ENCODE measurements at regions not wholly inside any gene's neighbourhood (a gene's known extent, or its start where the extent isn't known, plus 50 kb on each side); places are given as distances from the start of the nearest gene placed in this dataset.

DNA sequence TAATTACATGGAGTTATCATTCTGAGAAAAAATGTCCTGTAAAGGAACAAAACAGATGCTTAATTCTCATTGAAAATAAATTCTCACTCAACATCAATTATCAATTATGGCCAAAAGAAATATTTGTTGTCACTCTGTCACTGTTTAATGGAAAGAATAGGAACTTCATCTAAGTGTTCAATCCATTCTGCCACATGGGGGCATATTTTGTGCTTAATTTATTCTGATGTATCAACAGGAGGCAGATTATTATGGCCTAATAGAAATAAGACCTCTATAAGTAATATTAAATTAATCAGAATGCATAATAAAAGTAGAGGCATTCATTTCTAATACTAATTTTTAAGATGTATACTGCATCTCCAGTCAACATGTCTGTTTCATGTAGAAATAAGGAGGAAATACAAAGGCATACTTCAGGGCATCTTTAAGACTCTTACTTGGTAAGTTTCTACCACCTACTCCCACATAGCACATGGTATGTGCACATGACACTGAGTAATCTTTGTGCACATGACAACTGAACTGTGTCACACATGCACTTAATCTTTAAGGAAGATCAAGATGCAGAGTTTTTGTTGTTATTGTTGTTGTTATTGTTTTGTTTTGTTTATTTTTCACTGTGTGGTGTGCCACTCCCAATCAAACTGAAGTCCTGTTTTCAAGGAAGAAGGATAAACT, 420.4 kb upstream of the SEMA3A start:
- peak; percentile 13 to 43 for DNase-seq

DNA sequence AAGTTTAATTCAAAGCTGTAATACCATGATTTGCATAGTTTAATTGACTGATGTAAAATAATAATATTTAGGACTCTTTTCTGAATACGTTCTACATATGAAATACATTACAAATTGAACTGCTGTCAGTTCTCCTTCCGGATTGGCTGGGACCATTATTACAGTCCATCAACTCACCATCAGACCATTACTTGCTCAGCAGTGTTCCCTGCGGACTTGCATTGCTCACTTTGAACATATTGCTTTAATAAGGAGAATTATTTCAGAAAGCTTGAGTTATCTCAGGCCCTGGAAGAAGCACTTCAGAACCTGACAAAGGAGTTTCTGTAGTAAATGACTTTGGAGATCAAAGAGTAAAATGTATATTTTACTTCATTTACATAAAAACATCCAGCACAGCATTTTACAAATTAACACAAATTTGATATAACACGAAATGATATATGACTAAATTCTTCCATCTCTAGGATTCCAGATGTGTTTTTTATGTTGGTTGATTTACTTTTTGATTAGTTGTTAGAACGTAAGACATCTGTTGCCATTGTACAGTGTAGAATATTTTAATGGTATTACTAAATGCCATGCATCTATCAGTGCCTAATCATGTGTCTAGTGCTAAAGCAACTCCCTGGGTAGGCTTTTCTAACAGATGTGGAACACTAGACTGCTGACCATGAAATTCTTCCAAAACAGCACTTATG, 418.5 kb upstream of the SEMA3A start:
- DNase-seq: no peak

DNA sequence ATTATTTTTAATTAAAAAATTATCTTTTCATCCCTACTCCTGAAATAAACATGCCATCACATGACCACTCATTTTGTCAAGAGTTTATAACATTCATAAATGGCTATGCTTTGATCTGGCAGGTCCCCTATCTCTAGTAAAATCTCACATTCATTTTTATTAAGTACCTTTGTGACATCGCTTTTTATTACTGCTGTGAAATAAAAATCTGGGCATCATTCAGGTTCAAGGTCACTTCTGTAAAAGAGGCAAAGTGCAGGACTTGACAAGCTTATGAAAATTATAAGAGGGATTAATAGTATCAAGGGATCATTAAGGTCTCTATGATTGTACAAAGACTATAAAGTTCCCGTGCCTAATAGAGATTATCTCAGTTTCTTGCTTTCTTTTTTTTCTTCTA, 416.8 kb upstream of the SEMA3A start:
- DNase-seq: no peak

DNA sequence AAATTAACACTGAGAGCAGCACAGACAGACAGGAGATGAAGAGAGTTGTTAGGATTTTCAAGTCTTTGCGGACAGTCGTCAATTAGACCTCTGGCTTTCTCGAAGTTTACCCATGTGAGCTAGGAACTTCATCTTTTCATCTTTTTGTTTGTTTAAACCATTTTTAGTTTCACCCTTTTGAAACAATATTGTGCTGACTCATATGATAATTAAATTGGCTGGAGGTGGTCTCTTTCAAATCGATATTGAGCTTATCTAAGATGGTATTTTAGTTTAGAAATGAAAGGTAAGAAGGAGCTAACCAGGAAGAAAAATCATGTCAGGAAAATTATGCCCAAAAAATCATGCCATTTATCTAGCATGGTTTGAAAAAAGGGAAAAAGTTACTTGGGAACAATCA, 415.8 kb upstream of the SEMA3A start:
- DNase-seq: no peak

DNA sequence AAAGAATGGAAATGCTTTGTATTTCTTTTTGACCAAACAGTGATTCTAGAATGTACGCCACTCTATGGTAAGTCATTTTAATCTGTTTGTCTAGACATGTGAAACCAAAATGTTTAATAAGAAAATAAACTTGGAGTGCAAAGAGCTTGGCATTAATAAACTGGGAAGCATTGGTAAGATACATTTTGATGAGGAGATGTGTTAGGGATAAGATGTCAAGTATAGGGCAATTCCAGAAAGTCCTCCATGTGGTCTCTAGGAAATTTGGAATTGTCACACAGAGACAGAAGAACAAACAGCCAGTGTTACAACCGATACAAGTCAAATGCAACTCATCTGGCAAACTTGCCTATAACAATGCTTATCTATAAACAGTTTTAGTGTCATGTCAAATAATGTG, 410.7 kb upstream of the SEMA3A start:
- no peak for DNase-seq

DNA sequence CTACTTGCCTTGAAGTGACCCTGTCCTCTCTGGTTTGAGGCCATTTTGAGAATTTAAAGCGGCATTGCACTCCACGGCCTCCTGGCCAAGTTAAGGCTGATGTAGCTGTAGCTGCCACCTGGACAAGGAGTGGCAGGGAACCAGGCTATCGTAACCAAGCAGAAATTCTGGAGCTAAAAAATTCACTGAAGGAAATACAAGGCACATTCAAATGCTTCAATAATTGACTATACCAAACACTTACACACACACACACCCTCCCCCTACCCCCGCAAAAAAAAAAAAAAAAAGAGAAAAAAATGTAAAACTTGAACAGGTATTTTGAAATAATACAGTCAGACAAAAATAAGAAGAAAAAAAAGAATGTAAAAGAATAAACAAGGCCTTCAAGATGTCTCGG, 409.0 kb upstream of the SEMA3A start:
- no peak for DNase-seq

DNA sequence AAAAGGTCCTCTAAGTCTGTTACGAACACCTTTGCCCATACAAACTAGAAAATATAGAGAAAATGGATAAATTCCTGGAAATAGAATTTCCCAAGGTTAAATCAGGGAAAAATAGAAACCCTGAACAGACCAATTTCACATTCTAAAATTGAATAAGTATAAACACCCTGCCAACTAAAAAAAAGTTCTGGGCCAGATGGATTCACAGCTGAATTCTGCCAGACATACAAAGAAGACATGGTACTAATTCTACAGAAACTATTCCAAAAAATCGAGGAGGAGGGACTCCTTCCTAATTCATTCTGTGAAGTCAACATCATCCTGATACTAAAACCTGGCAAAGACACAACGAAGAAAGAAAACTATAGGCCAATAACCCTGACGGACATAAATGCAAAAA, 400.4 kb upstream of the SEMA3A start:
- no peak for DNase-seq

DNA sequence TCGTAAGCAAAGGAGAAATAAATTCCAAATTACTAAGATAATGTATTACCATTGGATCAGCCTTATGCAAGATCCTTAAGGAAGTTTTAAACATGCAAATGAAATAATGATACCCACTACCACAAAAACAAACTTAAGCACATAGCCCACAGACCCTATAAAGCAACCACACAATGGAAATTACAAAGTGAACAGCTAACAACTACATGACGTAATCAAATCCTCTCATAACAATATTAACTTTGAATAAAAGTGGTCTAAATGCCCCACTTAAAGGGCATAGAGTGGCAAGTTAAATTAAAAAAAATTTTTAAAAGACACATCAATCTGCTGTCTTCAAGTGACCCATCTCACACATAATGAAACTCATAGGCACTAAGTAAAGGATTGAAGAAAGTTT, 397.3 kb upstream of the SEMA3A start:
- DNase-seq: no peak

DNA sequence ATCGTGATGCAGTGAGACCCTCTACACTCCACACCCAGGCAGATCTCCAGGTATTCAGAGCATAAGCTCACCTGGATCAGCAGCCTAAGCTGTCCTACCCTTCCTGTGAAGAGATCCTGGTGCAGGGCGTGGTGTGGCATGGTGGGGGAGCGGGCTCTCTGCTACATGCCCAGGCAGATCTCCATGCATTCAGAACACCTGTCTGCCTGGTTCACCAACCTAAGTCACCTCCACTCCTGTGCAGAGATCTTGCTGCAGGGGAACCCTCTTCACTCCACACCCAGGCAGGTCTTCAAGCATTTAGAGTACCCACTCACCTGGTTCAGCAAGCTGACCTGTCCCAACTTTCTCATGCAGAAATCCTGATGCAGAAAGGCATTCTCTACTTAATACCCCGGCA, 394.4 kb upstream of the SEMA3A start:
- no peak for DNase-seq

DNA sequence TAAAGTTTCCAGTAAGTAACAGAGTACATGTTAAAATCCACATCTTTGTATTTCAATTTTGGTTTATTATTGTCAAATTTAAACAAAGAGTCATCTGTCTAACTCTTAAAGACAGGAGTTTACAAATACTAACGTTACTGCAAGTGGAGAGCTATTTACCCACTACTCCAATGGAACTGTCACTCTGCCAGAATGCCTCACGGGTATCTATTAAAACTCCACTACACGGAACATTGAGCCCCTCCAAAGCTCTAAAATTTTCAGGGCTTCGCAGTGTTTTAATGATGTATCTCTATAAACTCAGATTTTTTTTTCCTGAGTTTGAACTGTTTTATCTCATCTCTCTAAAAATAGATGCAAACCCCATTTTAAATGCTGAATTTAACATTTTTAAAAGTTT, 388.7 kb upstream of the SEMA3A start:
- DNase-seq: no peak

DNA sequence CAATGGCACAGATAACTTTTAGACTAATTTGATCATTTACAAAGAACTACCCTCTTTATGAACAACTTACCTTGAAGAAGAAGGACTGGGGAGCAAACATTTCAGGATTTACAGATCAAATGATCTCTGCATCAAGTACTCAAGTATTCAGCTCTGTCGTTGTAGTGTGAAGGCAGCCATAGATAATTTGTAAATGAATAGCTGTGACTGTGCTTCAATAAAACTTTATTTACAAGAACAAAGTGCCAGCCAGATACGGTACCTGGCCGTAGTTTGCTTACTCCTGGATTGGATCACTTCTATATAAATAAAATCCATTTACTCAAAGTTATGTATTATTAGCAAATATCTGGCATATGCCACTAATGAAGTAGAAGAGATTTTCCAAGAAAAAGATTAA, 388.2 kb upstream of the SEMA3A start:
- no peak for DNase-seq

DNA sequence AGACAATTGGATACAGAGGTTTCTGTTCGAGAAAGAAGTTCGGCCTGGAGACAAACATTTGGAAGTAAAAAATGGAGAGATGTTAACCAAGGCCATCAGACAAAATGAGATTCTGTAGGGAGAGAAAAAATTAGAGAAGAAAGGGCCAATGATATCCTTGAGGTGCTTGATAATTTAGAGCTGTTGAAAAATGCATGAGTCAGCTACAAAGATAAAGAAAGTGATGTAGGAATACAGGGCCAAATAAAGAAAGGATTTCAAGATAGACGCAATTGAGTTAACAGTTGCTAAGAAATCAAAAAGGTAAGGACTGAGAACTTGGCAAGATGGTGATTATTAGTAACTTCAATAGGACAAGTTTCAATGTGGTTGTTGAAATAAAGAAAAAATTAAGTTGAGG, 384.2 kb upstream of the SEMA3A start:
- no peak for DNase-seq

DNA sequence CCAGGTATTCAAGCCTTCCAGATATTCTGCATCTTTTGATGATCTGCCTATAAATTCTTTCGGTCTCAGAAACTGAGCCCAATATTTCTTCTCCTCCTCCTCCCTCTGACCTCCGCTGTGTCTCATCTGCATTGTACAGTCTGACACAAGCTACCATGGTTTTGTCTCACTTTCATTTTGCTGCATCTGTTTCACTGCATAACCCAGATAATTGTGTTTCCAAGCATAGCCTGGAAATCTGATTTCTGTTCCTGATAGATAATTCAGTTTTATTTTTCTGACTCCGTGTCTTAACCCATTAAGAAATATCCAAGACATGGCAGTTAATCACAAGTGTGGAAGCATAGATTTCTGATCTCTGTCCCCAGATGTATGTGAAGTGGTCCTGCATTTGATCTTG, 374.2 kb upstream of the SEMA3A start:
- no peak for DNase-seq

DNA sequence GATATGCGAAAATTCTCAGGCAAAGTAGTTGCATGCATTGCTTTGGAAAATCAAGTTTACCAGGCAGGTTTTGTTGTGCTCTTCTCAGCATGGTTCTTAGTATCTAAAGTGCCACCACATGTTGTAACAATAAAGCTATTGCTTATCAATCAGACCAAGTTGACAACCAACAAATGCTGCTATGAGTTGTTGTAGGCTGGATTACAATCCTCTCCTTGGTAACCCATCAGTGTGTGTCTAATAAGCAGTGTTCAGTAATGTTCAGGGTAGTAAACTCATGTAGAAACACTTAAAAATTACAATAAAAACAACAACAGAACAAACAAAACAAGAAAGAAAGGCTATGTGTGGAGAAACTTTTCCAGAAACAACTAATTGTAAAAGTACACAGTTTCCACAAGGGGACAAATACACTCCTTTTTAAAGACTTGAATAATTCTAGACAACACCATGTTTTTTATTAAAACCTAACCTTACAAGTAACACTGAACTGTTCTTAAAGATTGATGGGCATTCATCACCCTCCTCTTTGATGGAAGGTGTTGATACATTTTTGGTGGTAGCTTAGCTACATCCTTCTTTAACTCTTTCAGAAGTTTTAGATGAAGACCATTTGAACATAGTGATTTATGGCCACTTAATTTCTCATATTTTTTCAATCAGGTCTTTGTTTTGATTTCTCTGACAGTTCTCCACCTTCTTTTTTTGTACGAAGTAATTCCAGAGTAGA, 370.9 kb upstream of the SEMA3A start:
- DNase-seq: no peak

DNA sequence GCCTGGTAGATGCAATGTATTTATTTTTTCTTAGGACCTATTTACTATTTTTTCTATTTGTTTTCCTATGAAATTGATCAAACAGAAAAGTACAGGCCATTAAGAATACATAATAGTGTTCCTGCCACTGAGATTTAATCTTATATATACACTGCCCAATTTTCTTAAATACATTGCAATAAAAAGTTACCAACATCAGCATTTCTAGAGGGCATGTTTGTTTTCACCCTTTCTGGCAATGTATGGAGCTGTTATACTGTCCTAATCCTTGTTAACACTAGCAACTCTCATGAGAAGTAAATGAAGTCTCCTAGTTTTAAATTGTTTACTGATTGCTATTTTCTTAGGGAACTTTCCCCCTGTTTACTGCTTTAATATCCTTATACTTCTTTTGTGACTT, 359.1 kb upstream of the SEMA3A start:
- no peak for DNase-seq

DNA sequence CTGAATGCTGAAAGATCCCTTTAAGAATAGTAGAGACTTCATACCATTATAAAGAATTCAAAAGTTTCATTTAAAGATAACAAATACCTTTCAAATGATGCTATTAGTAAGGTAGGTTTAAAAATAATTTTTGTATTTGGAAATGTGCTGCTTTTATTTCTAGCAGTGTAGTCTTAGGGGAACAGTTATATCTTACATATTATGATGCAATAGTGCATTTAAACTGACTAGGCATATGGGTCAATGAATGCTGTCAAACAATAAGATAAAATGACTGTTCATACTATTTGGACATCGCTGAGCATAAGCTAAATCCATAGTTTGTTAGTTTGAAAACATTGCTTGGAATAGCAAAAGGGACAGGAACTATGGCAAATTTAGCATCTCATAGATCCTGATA, 354.8 kb upstream of the SEMA3A start:
- DNase-seq: no peak

DNA sequence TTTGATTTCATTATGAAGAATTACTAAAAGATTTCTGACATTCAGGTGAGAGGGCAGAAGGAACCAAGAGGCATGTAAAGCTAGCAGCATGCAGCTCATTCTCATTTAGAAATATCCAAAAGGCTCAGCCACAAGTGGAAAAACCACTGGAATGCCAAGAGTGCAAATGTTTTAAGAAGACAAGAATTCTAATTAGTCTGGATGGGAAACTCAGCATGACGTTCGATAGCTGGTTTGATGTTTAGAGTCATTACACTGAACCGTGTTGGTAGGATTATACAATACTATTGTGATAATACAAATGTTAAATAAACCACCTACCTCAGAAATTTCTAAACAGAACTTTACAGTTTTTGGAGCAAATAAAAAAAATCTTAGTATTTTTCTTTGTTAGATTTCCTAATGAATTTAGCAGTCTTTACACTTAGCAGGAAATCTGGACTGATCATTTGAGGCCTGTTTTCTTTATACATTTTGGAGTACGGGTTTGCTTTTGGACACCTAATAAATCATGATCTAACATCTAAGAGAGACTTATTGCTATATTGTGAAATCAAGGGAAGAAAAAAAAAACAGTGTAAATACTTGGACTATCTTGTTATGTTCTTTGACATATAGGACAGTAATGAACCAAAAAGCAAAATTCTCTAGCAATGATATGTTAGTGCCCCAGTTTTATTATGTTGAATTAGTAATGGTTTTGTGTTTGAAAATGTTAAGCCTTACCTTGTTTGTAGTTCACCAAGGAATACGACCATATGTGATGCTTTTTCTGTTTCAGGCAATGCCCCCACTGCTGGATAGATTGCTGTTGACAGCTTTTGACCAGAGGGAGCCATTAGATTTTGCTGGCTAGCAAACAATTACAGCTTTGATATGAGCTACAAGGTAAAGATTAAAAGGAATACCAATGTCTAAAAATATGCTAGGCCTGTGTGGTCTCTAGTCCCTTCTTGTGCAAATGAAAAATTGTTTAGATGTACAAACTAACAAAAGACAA, 354.1 kb upstream of the SEMA3A start:
- no peak for DNase-seq

DNA sequence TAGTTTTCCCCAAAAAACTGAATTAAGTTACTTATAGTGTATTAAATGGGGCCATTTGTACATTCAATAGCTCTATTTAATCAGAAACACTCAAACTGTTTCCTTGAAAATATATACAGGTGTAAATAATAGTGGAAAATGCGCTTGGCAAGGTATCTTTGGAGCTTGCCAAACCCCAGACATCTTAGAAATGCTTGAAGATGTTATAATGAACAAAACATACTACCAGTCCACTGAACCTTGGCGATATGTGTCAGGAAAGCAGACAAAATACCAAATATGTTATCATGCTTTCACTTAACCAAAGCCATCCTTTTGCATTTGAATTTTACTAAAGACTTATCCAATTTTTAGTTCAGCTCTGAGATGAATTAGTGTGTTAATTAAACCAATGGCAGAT, 352.7 kb upstream of the SEMA3A start:
- no peak for DNase-seq

DNA sequence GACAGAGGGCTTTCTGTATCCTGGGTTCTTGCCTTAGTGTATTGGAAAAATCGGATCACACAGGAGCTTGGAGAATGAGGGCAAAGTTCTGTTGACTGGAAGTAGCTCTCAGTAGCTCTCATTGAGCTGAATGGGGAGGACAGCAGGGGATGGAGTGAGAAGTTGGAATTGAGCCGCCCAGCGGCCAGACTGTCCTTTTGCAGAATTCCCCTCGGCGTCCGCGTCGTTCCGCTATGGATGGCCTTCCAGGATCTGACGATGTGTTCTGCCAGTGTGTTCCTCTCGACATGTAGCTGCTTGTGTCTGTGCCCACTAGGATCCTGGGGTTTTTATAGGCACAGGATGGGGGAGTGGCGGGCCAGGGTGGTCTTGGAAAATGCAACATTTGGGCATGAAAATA, 351.8 kb upstream of the SEMA3A start:
- DNase-seq: no peak

DNA sequence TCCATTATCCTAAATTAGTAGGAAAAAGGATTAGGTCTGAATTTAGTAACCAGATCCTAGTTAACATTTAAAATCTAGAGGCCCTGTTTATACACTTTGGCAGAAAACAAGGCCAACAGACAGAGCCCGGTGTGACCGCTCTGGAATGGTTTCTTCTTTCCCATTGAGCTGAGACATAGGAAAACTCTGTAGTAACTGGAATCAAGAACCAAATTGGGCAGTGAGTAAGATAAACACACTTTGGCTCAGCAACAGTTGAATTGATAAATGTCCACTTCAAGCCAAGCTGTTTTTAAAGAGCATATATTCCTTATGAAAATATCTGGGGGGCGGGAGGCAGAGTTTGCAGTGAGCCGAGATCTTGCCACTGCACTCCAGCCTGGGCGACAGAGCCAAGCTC, 343.7 kb upstream of the SEMA3A start:
- no peak for DNase-seq

DNA sequence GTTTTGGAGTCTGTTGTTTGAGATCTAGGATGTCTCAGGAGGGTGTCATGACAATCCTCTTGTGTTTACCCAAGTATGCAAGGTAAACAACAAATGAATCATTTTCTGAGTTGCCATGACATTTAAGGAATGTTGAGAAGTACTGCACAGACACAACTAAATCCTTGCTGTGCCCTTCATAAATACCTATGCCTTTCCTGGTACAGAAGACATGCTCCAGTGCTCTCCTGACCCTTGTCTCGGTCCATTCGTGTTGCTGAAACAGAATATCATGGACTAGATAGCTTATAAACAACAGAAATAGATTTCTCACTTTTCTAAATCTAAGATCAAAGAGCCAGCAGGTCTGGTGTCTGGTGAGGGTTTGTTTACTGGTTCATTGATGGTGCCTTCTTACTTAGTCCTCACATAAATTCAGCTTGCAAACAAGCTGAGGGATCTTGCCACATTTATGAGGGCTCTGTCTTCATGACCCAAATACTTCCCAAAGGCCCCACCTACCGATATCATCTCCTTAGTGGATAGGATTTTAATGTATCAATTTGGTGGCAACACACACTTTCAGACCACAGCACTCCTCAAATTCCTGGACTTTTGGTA, 341.8 kb upstream of the SEMA3A start:
- no peak for DNase-seq

DNA sequence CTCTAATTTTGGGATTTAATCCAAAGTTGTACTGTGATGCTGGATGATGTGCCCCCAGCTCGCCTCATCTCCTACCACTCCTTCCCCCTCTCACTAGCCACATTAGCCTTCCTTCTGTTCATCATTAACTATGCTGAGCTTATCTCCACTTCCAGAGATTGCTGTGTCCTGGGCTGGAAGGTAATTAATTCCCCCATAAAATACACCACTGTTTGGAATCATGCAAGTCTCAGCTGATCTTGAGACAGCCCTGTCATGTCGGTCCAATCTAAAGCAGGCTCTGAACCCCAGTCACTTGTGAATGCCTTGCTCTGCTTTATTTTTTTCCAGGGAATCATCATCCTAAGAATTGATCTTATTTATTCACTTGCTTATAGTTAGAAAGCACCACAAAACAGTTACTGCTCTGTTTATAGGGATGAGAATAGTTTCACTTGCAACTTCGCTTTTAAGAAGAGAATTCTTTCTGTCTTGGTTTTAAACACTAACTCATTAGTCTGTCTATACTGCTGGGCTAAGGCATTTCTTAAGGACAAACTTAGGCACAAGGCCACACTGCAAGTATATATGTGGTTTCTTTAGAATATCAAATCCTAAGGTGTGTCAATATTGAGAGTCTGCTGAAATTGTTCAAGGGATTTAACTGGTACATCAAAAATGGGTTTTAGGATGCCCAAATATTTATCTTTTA, 341.1 kb upstream of the SEMA3A start:
- DNase-seq: no peak
